Ammon's horn (tissue), 1 donor: ENCODE measurements at regions not wholly inside any gene's neighbourhood (a gene's known extent, or its start where the extent isn't known, plus 50 kb on each side); places are given as distances from the start of the nearest gene placed in this dataset.
"Not testable (repeated sequence)": the region's sequence is repeated elsewhere in the genome, so short reads cannot be mapped to it uniquely, and the experiment has no call there.

ENCODE experiments used
- DNase-seq: peaks from one replicate; pipeline ENCODE4 v3.0.0-alpha.2; 2016; ENCODE audit warnings: low spot score

- DNase-seq = no peak
Observed at GRCh38 chr13:44750630-44751029, 174.5 kb upstream of the TSC22D1 start.

GRCh38 chr13:44749906-44750305, 173.8 kb upstream of the TSC22D1 start:
- DNase-seq = no peak

- DNase-seq = no peak
Observed at GRCh38 chr13:44748439-44748838, 172.3 kb upstream of the TSC22D1 start.

GRCh38 chr13:44747179-44747578, 171.0 kb upstream of the TSC22D1 start:
- no peak for DNase-seq

- DNase-seq = no peak
Observed at GRCh38 chr13:44746690-44747089, 170.6 kb upstream of the TSC22D1 start.

- DNase-seq = no peak
Observed at GRCh38 chr13:44744880-44745633, 168.9 kb upstream of the TSC22D1 start.

GRCh38 chr13:44739539-44739938, 163.4 kb upstream of the TSC22D1 start:
- DNase-seq = no peak

GRCh38 chr13:44739120-44739519, 163.0 kb upstream of the TSC22D1 start:
- DNase-seq = no peak

GRCh38 chr13:44738463-44738862, 162.3 kb upstream of the TSC22D1 start:
- no peak for DNase-seq

- no peak for DNase-seq
Observed at GRCh38 chr13:44735806-44736205, 159.7 kb upstream of the TSC22D1 start.

GRCh38 chr13:44734201-44734707, 158.1 kb upstream of the TSC22D1 start:
- no peak for DNase-seq

- DNase-seq = no peak
Observed at GRCh38 chr13:44732503-44733098, 156.5 kb upstream of the TSC22D1 start.

- DNase-seq = no peak
Observed at GRCh38 chr13:44730851-44731250, 154.7 kb upstream of the TSC22D1 start.

- DNase-seq = no peak
Observed at GRCh38 chr13:44730099-44730498, 154.0 kb upstream of the TSC22D1 start.

- DNase-seq = not testable (repeated sequence)
Observed at GRCh38 chr13:44727591-44727990, 151.5 kb upstream of the TSC22D1 start.

GRCh38 chr13:44726778-44727177, 150.6 kb upstream of the TSC22D1 start:
- DNase-seq = no peak

GRCh38 chr13:44726214-44726613, 150.1 kb upstream of the TSC22D1 start:
- DNase-seq = no peak

GRCh38 chr13:44719857-44720671, 143.9 kb upstream of the TSC22D1 start:
- DNase-seq = no peak

GRCh38 chr13:44718467-44718866, 142.3 kb upstream of the TSC22D1 start:
- no peak for DNase-seq

- no peak for DNase-seq
Observed at GRCh38 chr13:44715287-44716230, 139.4 kb upstream of the TSC22D1 start.

- no peak for DNase-seq
Observed at GRCh38 chr13:44713788-44714469, 137.8 kb upstream of the TSC22D1 start.
